HCT116 (cell line): ENCODE measurements at regions not wholly inside any gene's neighbourhood (a gene's known extent, or its start where the extent isn't known, plus 50 kb on each side); places are given as distances from the start of the nearest gene placed in this dataset.

Source experiments
- CEBPB ChIP-seq: IDR thresholded peaks from 2 replicates; pipeline ENCODE4 v1.6.1; 2012; ENCODE audit warnings: low read depth
- CTCF ChIP-seq, 3 experiments: fragments of 200-600 bp in 1 of 3; sonication (generic) in 1 of 3; IDR thresholded peaks in 2 of 3; conservative IDR thresholded peaks in 1 of 3; 2 replicates each; pipeline ENCODE4 v1.5.1; 2012 to 2017; ENCODE audit warnings: low read depth in 2 of 3, low read length in 2 of 3, antibody characterized with exemption in 1 of 3, borderline replicate concordance in 1 of 3, control low read depth in 1 of 3, mild to moderate bottlenecking in 1 of 3, mixed read lengths in 1 of 3, mixed run types in 1 of 3, moderate library complexity in 1 of 3; ENCODE audit not compliant: insufficient read depth in 1 of 3
- MAX ChIP-seq: IDR thresholded peaks from 2 replicates; pipeline ENCODE4 v1.6.1; 2012
- POLR2A ChIP-seq: IDR thresholded peaks from 2 replicates; pipeline ENCODE4 v1.7.0; 2011; ENCODE audit warnings: borderline replicate concordance; ENCODE audit not compliant: insufficient read depth, insufficient read length; ENCODE audit errors: extremely low read depth
- POLR2AphosphoS5 ChIP-seq: IDR thresholded peaks from 2 replicates; pipeline ENCODE4 v1.6.1; 2011; ENCODE audit warnings: mild to moderate bottlenecking, low read depth, low read length, moderate library complexity
- ZBTB33 ChIP-seq: IDR thresholded peaks from 2 replicates; pipeline ENCODE4 v1.6.1; 2011; ENCODE audit warnings: mild to moderate bottlenecking, low read length, moderate library complexity; ENCODE audit not compliant: insufficient replicate concordance; ENCODE audit errors: extremely low read depth

DNA sequence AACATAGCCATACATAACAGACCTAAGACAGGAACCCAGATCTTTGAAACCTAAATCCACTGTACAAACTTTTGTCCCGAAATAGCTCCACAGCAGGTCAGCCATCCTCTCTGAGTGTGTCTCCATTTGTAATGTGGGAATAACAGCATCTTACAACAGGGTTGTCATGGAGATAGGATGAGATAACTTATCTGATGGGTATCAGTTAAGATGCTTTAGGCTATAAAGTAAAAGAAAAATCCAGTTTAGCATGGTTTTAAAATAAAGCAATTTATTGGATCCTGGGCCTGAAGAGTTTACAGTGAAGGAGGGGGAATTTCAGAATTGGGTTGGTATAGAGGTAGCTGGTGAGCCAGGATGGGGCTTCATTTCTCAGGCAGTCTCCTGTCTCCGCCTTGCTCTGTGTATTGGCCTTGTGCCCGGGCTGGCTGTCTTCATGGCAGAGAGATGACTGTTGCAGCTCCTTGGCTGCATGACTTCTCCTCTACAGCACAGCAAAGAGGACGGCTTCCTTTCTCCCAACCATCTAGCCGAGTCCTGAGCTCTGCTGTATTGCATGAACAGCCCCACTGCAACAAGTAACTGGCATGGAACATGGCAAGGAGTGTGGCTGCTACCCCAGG is 131.9 kb upstream of the PROK2 start:
- no peak for TF ChIP-seq POLR2A
- TF ChIP-seq CEBPB, result no peak
- TF ChIP-seq POLR2AphosphoS5, result no peak
- no peak for TF ChIP-seq CTCF (IDR thresholded peaks at IDR 0.05 in 2 of 3, conservative IDR thresholded peaks at IDR 0.05 in 1 of 3; ENCODE audit: borderline replicate concordance in 1 of 3, insufficient read depth in 1 of 3, low read depth in 2 of 3, low read length in 2 of 3)
- no peak for TF ChIP-seq MAX
- TF ChIP-seq ZBTB33, result no peak
